HG02610 (cell line): ENCODE measurements at regions not wholly inside any gene's neighbourhood (a gene's known extent, or its start where the extent isn't known, plus 50 kb on each side); places are given as distances from the start of the nearest gene placed in this dataset.
"Not testable (repeated sequence)": the region's sequence is repeated elsewhere in the genome, so short reads cannot be mapped to it uniquely, and the experiment has no call there.

Source experiments
- ATAC-seq: cut with Tn5 transposase; IDR thresholded peaks from one replicate; pipeline ENCODE4 v1.9.1; 2021; ENCODE audit warnings: mild to moderate bottlenecking, moderate library complexity; ENCODE audit not compliant: unreplicated experiment

DNA sequence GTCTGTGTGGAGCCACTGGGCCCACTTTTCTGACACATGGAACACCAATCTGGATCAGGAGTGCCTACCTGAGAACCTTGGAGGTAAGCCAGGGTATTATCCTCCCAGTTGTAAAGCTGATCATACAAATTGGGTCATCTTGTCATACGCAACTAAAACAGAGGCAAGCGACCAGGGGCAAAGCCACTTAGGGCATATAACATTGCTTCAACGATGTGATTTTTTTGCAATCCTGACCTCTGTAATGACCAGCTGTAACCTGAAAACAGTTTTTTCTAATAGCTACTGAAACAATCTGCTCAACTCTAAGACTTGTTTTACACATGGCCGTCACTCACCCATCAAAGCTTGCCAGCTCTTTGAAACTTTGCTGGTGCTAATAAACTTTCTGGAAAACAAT is 261.5 kb upstream of the AGTR2 start:
- no peak for ATAC-seq

DNA sequence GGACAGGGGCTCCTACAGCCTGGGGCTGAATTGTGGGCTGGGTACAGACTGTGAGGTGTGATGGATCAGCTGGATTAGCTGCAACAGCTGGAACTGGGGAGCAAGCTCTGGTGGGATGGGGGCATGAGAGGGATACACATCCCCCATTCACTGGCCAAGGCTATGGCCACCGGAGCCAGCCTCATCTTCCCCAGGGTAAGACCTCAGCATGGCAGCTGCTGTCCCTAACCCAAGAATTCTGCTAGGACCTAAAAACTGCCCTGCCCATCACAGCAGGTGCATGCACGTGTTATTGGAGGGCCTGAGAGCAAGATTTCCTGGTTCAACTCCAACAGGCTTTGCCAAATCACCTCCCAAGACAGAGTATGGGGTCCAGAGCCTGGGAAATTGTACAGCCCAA is 258.6 kb upstream of the AGTR2 start:
- no peak for ATAC-seq

DNA sequence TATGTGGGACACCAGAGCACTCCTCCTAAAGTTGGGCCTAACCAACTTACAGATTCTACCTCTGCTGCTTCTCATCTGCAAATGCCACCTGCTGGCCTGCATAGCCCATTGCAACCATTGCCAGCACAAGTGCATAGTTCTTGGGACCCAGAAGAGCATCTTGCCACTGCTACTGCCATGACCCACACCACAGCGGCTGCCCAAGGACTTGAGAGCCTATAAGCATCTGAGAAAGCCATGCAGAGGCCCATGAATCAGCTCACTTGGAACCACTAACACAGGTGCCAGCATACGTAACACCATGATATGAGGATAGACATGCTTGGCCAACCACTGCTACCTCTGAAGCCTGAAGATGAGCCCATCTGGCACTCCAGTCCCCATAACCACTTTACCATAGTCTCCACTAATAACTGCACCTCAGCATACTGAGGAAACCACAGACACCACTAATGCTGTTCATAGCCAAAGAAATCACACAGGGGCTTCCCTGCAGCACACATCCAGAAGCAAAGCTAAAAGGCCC is 258.1 kb upstream of the AGTR2 start:
- peak; percentile 93 for ATAC-seq

DNA sequence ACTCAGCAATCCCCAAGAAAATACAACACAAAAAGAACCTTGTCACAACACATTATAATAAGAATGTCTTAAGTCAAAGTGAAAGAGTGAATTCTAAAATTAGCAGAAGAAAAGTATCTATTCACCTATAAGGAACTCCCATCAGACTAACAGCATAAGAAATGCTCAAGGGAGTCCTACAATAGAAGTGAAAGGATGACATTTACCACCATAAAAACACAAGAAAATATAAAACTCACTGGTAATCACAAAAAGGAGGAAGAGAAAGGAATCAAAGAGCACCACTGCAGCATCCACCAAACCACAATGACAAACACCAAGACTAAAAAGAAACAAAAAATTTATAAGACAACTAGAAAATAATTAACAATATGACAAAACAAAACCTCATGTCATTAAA is 257.0 kb upstream of the AGTR2 start:
- no peak for ATAC-seq

DNA sequence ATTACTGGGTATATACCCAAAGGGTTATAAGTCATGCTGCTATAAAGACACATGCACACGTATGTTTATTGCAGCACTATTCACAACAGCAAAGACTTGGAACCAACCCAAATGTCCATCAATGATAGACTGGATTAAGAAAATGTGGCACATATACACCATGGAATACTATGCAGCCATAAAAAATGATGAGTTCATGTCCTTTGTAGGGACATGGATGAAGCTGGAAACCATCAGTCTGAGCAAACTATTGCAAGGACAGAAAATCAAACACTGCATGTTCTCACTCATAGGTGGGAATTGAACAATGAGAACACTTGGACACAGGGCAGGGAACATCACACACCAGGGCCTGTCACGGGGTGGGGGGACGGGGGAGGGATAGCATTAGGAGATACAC is 254.9 kb upstream of the AGTR2 start:
- not testable (repeated sequence) for ATAC-seq

DNA sequence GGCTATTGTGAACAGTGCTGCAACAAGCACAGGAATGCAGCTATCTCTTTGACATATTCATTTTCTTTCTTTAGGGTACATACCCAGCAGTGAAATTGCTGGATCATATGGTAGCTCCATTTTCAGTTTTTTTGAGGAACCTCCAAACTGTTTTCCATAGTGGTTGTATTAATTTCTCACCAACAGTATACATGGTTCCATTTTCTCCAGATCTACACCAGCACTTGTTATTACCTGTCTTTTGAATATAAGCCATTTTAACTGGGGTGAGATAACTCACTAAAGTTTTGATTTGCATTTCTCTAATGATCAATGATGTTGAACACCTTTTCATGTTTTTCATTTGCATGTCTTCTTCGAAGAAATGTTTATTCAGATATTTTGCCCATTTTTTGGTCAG is 241.1 kb upstream of the AGTR2 start:
- ATAC-seq: no peak

DNA sequence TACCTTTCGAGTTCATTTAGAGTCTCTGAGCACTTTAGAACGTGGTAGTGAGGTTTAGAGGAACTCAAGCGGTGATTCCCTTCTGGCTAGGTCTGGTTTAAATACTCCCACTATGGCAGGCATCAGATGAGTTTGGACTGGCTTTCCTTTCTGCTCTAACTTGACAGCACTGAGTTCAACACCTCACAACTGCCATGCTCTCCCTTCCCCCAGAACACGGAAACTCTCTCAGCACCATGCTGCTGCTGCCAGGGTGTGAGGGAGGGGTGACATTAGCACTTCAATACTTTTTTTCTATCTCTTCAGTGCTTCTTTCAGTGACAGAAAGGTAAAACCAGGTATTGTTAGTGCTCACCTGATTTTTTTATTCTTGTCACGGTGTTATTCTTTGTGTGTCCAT is 234.5 kb upstream of the AGTR2 start:
- ATAC-seq: no peak

DNA sequence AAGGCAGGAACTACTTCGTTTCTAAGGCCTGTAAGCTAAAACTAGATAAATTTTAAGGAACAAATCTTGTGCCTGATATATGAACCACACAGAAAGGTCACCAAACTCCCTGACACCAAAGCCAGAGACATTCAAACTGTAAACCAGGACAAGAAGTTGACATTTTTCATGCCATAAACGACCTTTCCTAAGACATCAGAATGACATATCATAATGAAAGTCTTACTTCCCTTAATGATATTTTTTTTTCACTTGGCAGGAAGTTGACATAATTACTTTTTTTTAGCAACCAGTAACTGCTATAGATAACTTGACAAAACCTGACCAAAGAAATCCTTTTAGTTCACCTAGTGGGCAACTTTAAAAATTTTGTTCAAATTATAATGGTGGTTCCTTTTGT is 231.5 kb upstream of the AGTR2 start:
- ATAC-seq: peak; percentile 49

DNA sequence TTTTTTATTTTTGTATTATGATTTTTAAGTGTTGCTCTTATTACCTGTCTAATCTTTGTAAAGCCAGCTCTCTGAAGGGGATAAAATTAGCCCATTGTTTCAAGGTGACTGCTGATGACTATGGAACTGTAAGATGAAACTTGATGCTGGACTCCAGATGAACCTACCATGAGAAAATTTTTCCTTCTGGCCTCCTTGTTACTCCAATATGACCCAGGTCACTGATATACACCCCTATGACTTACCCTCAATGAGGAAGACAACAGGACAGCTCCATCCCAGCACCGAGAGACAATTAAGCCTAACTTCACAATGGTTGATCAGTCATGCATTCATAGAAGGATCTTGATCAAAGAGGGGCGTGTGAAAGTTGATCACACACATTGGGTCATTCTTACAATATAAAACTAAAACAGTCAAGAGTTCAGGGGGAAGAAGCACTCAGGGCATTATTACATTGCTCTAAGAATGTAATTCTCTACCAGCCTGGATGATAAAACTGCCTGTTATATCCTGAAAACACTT is 230.8 kb upstream of the AGTR2 start:
- ATAC-seq: no peak

DNA sequence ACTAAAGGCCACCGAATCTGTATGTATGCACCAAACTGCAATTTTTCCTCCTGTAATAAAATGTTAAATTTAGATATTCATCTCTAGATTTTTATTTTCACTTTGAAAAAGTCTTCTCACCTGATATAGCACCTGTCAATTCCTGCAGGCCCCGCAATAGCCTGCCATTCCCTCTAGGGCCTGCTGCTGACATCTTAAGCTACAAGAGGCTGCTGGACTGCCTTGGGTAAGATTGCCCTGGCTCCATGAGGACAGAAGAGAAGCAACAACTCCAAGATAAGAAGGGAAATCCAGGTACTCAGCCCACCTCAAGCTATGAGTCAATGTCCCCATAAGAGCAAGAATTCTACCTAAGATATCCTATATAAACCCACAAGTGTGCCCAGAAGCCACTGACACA is 230.2 kb upstream of the AGTR2 start:
- ATAC-seq: peak; percentile 10

DNA sequence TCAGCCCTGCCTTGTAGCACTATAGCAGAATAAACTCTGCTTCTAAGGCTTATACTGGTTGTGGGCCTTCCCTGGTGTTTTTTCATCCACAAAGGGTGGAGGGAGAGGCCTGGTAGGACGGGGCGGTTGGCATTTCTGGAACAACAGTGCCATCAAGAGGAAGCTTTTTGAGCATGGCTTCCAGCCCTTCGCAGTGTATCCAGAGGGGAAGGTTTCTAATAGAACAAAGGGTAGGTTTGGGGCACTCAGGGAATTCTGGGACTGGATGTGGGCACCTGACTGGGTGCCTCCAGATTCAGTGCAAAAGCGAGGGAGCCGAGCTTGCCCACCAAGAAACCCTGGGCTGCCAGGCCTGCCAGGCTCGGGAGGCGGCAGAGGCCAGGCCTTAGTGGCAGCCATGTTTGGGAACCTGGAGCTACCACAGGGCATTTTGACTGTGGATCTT is 229.6 kb upstream of the AGTR2 start:
- peak; percentile 66 for ATAC-seq

DNA sequence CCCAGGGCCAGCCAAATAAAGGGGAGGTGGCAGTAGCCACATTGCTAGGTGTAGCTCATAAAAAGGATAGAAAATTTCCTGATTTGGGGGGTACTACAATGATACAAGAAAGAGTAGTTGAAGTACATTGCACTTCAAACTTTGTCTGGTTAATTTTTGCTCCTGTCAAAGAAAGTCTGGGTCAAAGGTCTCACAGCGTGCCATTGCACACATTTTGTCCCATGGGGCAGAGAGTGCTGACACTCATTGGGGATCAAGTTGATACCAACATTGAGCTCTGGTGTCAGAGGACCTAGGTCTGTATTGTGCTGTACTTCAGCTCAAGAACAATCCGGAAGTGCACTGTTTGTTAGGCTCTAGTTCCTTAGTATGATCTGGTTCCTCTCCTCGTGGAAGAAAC is 229.2 kb upstream of the AGTR2 start:
- ATAC-seq: no peak

DNA sequence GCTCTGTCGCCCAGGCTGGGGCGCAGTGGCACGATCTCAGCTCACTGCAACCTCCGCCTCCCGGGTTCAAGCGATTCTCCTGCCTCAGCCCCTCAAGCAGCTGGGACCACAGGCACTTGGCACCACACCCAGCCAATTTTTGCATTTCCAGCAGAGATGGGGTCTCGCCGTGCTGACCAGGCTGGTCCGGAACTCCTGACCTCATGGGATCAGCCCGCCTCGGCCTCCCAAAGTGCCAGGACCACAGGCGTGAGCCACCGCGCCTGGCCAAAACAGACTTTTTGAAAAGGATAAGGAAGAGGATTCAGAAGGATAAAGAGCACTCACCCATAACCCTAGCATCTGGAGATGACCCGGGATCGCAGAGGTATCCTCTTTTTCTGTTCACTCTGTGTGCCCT is 224.5 kb upstream of the AGTR2 start:
- ATAC-seq: no peak

DNA sequence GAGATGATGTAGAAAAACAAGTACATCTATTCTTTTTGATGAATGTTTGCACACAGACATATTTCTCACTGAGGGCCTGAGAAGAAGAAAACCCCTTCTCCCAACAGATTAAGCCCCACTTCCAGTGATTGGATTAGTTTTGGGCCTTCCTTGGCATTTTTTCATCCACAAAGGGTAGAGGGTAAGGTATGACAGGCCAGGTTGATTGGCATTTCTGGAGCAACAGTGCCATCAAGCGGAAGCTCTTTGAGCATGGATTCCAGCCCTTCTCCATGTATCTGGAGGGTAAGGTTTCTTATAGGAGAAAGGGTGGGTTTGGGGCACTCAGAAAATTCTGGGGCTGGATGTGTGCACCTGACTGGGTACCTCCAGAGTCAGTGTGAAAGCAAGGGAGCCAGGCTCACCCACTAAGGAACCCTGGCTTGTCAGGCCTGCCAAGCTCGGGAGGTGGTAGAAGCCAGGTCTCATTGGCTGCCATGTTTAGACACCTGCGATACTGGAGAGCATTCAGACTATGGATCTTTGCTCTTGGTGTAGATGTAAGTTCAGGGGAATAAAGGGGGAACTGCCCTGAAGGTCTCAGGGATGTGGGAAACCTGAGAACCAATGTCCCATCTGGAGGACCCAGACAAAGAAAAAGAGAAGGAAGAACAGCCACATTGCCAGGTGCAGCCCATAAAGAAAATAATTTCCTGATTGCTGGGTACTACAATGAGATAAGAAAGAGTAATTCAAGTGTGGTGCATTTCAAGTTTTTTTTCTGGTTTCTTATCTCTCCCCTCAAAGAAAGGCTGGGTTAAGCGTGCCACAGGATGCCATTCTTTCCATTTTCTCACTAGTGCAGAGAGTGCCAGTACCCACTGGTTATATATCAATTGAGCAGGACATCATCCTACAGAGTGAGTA is 222.3 kb upstream of the AGTR2 start:
- no peak for ATAC-seq

DNA sequence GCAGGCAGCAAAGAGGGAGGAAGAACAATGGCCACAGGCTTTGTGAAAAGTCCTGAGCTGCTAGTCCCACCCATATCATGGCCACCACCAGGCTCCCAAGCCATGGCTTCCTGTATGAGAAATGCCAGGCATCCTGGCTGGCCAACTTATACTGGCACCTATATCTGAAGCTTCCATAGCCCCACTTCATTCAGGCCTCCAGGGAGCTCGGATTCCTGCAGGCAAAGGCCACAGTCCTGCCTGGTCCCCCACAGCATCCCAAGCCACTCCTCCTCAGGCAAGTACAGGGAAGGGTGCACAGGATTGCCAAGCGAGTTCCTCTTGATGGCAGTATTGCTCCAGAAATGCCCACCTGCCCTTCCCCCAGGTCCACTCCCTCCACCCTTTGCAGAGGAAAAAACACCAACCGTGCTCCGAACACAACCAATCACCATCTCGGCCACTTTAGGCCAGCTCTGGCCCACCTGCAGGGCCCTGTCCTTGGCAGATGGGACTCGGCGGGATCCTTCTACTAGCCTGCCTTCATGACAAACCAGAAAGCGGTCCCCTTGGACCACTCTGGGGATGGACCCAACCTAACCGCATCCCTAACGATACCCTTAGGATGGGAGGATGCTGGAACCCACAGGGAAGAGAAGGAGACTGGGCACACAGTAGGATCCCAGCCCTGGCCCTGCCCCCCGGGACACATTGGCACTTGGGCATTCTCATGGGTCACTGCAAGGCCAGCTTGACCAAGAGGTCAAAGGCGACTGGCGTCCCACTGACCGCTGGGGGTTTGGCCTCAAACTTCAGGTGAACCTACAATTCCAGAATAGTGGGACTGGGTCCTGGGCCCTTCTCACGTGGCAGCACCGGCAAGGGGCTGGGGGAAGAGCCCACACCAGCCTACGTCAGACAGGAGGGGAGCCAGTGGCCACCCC is 220.4 kb upstream of the AGTR2 start:
- ATAC-seq: no peak

DNA sequence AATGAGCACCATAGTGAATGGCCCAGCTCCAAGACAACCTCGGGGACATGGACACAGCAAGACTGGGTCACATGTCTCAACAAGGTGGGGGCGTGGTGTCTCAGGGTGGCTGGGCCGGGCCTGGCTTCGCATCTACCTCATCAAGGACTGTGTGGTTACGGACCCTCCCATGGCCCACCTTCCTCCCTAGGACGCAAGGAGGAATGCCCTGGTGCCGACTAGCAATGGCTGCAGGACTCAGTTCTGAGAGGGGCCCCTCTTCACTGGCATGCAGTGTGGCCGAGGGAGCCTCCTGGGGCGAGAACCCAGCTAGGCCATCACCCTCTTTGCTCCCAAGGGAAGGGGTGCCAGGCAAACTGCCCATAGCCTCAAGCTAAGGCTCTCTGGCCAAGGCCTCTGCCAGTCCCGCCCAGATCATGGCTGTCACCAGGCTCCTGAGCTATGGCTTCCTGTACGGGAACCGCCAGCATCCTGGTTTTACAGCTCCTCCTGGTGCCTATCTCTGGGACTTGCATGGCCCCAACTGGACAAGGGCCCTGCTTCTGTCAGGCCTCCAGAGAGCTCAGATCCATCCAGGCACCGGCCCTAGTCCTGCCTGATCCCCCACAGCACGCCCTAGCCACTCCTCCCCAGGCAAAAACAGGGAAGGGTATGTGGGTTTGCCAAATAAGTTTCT is 218.0 kb upstream of the AGTR2 start:
- ATAC-seq: no peak

DNA sequence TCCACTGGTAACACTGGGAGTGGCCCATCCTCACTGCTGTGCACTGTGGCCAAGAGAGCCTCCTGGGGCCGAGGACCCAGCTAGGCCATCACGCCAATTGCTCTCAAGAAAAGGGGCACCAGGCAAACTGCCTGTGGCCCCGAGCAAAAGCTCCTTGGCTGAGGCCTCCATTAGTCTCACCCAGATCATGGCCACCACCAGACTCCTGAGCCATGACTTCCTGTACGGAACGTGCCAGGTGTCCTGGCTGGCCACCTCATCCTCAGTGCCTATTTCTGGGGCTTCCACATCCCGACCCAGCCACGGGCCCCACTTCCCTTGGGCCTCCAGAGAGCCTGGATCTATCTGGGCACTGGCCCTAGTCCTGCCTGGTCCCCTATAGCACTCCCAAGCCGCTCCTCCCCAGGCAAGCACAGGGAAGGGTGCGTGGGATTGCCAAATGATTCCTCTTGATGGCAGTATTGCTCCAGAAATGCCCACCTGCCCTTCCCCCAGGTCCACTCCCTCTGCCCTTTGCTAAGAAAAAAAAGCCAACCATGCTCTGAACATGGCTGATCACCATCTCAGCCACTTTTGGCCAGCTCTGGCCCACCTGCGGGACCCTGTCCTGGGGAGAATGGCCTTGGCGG is 212.6 kb upstream of the AGTR2 start:
- ATAC-seq: no peak

DNA sequence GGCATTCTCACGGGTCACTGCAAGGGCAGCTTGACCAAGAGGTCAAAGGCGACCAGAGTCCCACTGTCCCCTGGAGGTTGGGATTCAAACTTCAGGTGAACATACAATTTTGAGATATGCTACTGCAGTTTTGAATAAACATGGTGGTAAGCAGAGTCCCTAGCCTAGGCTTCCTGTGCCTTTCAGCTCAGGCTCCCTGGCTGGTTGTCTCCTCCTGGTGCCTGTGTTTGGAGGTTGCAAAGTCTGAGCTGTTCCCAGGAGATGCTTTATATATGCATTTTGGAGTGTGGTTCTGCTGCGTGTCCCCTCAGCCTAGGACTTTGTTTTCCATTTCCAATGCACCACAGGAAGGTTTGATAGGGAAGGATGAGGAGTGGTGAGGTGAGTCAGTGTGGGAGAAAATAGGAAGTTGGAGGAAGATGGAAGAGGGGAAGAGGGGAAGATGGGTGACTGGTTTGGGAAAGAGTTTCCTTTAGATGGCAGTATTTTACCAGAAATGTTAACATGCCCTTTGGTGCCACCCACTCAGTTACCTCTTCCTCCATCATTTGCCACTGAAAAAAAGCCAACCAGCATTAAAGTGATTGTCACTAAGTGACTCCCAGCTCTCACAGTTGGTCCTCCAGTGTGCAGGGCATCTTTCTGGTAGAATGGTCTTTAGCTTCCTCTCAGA is 211.7 kb upstream of the AGTR2 start:
- ATAC-seq: no peak

DNA sequence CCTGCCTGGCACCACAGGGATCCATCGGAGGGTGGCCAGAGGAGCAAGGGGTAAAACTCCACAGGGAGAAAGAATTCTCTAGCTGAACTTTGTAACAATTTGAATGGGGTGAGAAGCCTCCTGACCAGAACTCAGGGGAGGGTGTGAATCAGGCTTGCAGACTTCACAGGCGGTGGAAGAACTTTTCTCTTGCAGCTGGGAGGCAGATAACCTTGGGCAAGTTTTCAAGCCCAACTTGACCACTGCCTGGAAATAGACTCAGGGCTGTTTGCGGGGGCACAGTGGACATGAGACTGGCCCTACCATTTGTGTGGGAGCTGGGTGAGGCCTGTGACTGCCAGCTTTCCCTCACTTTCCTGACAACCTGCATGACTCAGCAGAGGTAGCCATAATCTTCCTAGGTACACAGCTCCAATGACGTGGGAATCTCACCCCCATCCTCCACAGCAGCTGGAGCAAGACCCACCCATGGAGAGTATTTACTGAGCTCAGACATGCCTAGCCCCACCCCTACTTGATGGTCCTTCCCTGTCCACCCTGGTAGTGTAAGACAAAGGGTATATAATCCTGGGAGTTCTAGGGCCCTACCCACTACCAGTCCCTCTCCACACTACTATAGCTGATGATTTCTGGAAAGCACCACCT is 210.0 kb upstream of the AGTR2 start:
- ATAC-seq: no peak
